ENCODE measurements at regions not wholly inside any gene's neighbourhood (a gene's known extent, or its start where the extent isn't known, plus 50 kb on each side); places are given as distances from the start of the nearest gene placed in this dataset.

- no peak for DNase-seq
Measured at GRCh38 chr18:34595690-34596089, 114.4 kb upstream of the DTNA start.

DNA sequence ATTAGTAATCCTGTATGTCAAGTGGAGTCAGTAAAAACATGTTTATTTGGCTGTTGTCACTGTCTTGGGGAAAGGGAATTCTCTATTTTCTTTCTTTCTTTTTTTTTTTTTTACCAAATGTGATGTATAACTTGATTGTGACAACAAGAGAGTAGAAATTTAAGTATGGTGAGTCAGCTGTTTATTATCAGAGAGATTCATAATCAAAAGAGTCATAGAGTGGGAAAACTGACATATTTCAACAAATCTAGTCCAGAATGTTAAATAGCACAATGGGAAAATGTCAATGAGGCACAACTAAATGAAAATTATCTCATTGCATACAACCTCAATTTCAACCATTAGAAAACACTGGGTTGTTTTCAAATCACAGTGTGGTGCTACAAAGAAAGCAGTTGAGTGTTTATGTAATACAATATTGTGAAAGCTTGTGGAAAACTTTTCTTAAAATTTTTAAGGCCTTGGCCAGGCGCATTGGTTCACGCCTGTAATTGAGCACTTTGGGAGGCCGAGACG is 111.9 kb upstream of the DTNA start:
- DNase-seq = no peak

DNA sequence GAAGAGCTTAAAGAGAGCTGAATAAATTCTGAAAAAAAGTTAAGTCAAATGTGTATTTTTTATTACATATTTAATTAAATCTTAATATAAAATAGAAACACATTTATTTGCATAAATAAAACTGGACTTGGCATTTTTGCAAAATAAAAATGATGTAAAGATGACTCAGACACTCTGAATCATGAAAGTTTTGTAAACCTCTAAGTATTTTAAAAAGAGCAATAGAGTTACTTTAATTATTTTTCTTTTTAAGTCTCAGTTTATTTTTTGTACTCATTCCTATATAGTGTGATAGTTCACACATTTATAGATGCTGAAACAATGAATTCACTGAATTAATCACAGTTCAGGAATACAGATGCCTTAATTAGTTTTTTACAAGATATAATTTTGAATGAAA is 109.9 kb upstream of the DTNA start:
- no peak for DNase-seq

- DNase-seq = no peak
Measured at GRCh38 chr18:34600874-34601656, 109.0 kb upstream of the DTNA start.

GRCh38 chr18:34604591-34604990 is 105.5 kb upstream of the DTNA start:
- DNase-seq = no peak

- no peak for DNase-seq
Measured at GRCh38 chr18:34606851-34607250, 103.2 kb upstream of the DTNA start.

DNA sequence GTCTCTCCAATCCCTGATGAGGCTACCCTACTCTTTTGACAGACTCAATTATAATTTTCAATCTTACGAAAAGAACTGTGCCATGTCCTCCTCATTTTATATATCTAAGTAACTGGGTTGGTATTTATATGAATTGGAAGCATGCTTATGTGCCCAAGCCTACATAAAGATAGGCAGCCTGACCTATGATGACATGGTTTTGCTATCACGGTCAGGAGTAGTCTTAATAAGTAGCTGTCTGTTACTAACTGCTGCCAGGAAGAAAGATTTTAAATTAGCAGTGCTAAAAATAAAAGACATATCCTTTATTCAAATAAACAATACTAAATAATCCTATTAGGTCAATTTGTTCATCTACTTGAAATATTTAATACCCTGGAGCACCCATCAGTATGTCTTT is 102.0 kb upstream of the DTNA start:
- no peak for DNase-seq

GRCh38 chr18:34609986-34610648 is 100.0 kb upstream of the DTNA start:
- no peak for DNase-seq

DNA sequence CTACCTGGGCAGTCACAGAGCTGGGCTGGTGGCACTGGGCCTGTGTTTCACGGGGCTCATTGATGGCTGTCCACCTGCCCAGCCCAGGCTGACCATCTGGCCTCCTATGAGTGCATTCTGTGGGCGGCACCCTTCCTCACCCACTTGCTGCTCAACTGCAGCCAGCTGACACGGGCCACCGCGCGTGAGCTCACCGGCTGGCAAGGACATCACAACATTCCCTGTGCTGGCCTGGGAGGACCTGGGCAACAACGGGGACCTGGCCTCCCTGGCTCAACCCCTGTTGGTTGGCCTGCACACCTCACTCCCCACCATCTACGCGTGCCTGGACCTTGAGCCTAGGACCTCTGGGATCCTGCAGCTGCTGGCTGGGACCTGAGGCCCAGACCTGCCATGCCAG is 98.2 kb upstream of the DTNA start:
- no peak for DNase-seq

GRCh38 chr18:34620258-34620861 is 89.7 kb upstream of the DTNA start:
- DNase-seq = no peak

DNA sequence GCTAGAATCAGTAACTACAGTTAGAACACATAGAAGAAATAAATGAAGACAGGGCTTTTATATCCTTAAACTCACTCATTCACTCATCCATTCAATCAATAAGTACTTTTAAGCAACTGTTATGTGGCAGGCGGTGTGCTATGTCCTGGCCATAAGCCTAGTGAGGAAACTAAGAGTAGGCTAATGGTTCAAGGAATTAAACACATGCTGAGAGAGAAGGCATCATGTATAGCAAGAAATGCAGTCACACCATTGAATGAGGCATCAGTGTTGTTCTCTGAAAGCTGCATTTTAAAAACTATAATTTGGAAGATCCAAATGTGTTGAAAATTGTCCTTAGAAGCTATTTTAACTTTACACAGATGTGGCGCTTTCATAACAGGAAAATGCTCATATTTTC is 86.5 kb upstream of the DTNA start:
- DNase-seq = no peak

DNA sequence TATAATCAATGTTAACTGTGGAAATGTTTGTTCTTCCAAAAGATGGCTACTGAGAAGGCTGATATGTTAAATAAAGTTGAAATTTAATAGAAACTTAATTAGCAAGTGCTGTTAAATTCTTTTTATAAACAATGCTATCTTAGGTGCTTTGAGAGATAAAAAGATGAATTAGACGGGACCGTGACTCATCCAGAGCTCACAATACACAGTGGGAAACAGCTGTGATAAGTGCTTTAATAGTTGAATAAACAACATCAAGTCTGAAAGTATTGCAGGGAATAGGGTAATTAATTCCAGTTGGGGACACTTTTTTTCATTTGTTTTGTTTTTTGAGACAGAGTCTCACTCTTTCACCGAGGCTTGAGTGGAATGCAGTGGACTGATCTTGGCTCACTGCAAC is 85.5 kb upstream of the DTNA start:
- DNase-seq = no peak

GRCh38 chr18:34626404-34627136 is 83.5 kb upstream of the DTNA start:
- DNase-seq = no peak

DNA sequence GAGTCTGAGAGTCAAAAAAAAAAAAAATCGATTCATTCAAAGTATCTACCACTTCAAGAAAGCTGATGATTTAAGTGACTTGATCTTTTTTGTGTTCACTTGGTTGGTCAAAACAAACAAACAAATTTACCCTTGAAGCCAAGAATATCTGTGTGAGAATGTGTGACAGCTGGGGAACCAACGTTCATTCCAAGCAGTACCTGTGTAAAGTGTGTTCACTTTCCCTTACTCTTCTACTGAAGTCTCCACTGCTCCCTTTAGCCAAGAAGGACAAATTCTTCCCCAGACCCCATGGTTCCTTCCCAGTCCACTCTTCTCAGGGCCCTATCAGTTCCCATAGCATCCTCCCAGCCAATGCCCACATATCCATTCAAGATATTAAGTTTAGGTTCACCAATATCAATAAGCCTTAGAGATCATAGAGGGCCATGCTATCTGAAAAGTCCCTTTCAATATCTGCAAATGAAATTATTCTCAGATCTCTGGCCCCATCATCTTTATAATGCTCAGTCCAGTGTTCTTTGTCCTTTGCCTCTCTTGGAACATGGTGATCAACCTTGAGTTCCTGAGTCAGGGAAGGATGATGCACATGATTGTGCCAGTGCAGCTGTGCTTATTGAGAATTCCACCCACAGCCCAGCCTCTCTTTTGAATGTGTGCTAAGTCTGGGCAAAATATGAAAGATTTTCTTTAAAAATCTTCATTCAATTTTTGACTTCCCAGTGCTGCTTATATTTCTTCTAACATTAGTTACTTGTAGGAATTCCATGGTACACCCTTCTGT is 82.8 kb upstream of the DTNA start:
- DNase-seq = no peak

DNA sequence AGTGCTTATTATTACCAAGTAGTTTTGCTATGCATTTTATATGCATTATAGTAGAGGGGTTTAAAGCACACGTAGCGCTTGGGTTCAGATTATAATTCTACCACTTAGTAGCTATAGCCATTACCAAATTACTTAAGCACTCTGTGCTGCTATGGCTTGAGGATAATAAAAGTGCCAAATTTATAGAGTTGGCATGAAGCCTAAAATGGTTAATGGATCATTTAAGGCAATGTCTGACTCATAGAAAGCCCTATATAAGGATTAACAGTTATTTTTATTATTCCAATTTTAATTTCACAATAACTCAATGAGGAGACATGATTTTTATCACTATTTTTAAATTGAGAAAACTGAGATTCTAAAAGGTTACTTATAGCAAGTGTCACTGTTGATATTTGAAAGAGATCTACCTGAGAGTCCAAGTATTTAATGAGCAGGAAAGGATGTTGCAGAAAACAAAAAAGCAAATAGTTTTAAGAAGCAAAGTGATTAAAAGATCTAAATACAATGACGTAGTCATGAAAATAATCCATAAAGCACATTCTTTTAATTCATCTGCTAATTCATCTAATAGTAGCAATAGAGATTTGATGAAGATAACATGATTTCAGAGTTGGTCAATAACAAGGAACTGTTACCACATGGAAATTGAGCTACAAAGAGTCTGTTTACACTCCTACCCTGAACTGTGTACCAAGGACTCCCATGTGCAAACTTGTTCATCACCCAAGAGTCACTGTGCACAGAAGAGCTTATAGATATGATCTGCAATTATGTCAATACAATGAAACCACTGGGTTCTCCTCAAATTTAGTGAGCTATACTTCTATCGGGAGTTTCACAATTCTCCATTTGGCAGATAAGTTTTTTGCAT is 78.8 kb upstream of the DTNA start:
- no peak for DNase-seq

GRCh38 chr18:34632321-34632720 is 77.8 kb upstream of the DTNA start:
- no peak for DNase-seq

GRCh38 chr18:34633368-34633767 is 76.7 kb upstream of the DTNA start:
- no peak for DNase-seq

DNA sequence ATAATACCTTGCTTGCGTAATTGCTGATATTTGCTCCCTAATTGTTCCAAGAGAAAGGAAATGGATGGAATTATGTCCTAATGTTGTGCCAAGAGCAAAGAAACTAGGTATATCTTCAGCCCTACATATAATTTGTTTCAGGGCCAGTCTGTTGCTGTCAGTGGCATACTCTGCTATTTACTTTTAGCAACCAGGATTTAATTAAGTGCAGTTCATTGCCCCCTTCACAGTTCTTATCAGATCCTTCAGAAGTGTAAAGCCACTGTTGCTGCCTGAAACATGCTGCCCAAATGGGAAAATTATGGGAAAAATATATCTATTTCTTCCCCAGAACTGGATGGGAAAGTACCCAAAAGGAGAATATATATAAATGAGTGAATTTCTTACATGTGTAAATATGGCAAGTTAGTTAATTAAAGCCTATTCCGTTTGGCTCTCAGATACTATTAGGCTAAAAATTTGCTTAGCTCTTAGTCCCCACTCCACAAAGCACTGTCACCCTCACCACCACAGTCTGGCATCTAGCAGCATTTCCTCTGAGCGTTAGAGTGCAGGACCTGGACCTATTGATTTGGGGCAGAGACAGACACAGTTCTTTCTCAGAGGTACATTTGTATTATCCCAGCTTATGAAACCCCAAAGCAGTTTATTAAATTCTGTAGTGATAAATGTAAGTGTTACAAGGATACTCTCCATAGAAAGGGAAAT is 72.8 kb upstream of the DTNA start:
- no peak for DNase-seq

DNA sequence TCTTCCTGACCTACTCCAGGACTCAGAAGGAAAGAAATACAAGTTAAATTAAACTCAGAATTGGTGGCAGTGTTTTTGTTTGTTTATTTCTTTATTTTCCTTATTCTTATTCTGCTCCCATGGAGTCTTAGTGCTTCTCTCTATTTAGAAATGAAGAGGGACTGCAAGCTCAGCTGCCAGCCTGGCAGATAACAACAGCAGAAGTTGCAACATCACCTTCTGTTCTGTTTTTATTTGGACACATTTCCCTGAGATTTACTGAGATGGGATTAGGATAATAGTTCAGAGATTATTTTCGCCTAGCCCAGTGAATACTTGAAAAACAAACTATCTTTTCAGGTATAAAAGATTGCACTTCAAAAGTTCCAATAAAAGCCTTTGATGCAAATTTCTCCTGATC is 70.4 kb upstream of the DTNA start:
- no peak for DNase-seq

- DNase-seq = no peak
Measured at GRCh38 chr18:34640276-34640675, 69.8 kb upstream of the DTNA start.

- DNase-seq = no peak
Measured at GRCh38 chr18:34643989-34644388, 66.1 kb upstream of the DTNA start.
